ENCODE measurements at regions not wholly inside any gene's neighbourhood (a gene's known extent, or its start where the extent isn't known, plus 50 kb on each side); places are given as distances from the start of the nearest gene placed in this dataset.

DNA sequence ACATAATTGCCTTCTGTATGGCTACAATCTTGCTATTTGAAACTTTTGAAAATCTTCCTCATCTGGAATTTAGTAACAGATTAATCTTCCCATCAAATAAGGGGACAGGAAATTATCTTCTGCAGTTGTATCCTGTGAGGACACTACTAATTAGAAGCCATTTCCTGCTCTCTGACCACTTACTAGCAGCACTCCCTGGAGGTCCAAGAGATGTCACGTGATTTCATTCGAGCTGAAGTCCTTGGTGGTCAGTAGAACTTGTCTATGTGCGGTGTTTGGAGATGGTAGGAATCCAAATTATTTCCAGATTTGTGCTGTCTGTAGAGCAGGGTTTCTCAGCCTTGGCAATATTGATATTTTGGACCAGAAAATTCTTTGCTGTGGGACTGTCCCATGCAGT is 202.5 kb downstream of the TFAP2B start:
- ChIA-PET CTCF (no interaction called here), POLR2A (no interaction called here)
- Mint-ChIP-seq H3K4me3 (no peak overlapping the region), H3K9me3 (peaks cover 2% of the 10 kb centered on the region), H3K27me3 (no peaks in the 10 kb centered on the region), H3K4me1 (ENCODE audit: low read depth) (no peaks in the 10 kb centered on the region), H3K36me3 (ENCODE audit: low read depth) (no peaks in the 10 kb centered on the region), H3K27ac (no peak overlapping the region)
- Histone ChIP-seq H3K36me3 (ENCODE audit: insufficient read depth, low read length) (no peaks in the 10 kb centered on the region), H3K27ac (ENCODE audit: low read depth in 1 of 2, low read length in 2 of 2) (no peak overlapping the region), H3K4me3 (ENCODE audit: low read length) (no peak overlapping the region), H3K4me1 (ENCODE audit: insufficient read depth, low read length) (no peaks in the 10 kb centered on the region), H3K27me3 (ENCODE audit: control insufficient read depth in 1 of 2, insufficient read depth in 2 of 2, low read length in 2 of 2) (no peaks in the 10 kb centered on the region), H3K9me3 (ENCODE audit: control insufficient read depth in 1 of 2, insufficient read depth in 1 of 2, low read length in 2 of 2) (peaks cover 4 to 7% of the 10 kb centered on the region in 2 experiments)
- DNase-seq (no peak), ATAC-seq (ENCODE audit: poor library complexity) (no peak)
- TF ChIP-seq CTCF (IDR thresholded peaks at IDR 0.05): no peak
- intact Hi-C loops (cut with DNase I, micrococcal nuclease): no loop called here

GRCh38 chr6:51024126-51024525 is 205.5 kb downstream of the TFAP2B start:
- Histone ChIP-seq H3K9me3 (ENCODE audit: control insufficient read depth in 1 of 2, insufficient read depth in 1 of 2, low read length in 2 of 2) (peaks cover 0 to 7% of the 10 kb centered on the region in 2 experiments), H3K4me3 (ENCODE audit: low read length) (no peak overlapping the region), H3K4me1 (ENCODE audit: insufficient read depth, low read length) (no peaks in the 10 kb centered on the region), H3K27ac (ENCODE audit: low read depth in 1 of 2, low read length in 2 of 2) (no peak overlapping the region), H3K36me3 (ENCODE audit: insufficient read depth, low read length) (no peaks in the 10 kb centered on the region), H3K27me3 (ENCODE audit: control insufficient read depth in 1 of 2, insufficient read depth in 2 of 2, low read length in 2 of 2) (no peaks in the 10 kb centered on the region)
- Mint-ChIP-seq H3K9me3 (peaks cover 2% of the 10 kb centered on the region), H3K4me1 (ENCODE audit: low read depth) (no peaks in the 10 kb centered on the region), H3K4me3 (no peak overlapping the region), H3K27ac (no peak overlapping the region), H3K27me3 (no peaks in the 10 kb centered on the region), H3K36me3 (ENCODE audit: low read depth) (no peaks in the 10 kb centered on the region)
- no peak for TF ChIP-seq CTCF (IDR thresholded peaks at IDR 0.05)
- ATAC-seq (ENCODE audit: poor library complexity) (no peak), DNase-seq (no peak)
- POLR2A ChIA-PET: no interaction called here
- intact Hi-C loops (cut with DNase I, micrococcal nuclease): no loop called here
- CTCF ChIA-PET: no interaction called here

DNA sequence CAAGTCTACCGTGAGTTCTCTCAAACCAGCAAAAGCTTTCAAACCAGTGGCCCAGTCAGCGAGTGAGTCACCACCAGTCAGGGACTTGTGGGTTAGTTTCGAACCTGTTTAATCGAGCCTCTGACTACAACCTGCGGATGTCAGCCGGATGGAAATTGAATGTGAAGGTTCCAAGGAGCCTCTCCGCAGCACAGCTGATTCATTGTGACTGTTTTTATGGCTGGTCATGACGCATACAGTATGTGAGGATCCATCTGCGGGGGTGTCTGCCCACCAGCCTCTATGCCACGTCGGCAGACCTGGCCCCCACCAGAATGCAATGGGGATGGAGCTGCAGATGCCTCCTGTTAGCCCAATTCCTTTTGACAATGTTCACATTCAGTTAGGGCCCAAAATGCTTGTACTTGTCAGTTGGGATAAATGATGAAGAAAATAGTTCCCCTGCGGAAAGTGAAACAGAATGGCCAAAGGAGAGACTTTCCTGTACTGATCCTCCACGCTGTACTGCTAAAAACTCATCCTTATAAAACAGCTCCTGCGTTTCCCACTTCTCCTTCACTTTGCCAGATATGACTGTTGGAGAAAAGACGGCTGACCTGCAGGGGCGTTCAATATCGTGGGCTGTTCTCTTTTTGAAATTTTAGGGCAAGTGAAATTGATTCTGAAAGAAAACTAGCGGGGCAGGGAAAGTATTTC is 206.6 kb downstream of the TFAP2B start:
- Histone ChIP-seq H3K4me3 (ENCODE audit: low read length) (no peak overlapping the region), H3K9me3 (ENCODE audit: control insufficient read depth in 1 of 2, insufficient read depth in 1 of 2, low read length in 2 of 2) (peaks cover 0 to 4% of the 10 kb centered on the region in 2 experiments), H3K36me3 (ENCODE audit: insufficient read depth, low read length) (no peaks in the 10 kb centered on the region), H3K4me1 (ENCODE audit: insufficient read depth, low read length) (no peaks in the 10 kb centered on the region), H3K27me3 (ENCODE audit: control insufficient read depth in 1 of 2, insufficient read depth in 2 of 2, low read length in 2 of 2) (no peaks in the 10 kb centered on the region), H3K27ac (ENCODE audit: low read depth in 1 of 2, low read length in 2 of 2) (no peak overlapping the region)
- POLR2A ChIA-PET: no interaction called here
- ATAC-seq (ENCODE audit: poor library complexity): no peak
- H3K27me3 Mint-ChIP-seq: no peaks in the 10 kb centered on the region
- H3K36me3 Mint-ChIP-seq (ENCODE audit: low read depth): no peaks in the 10 kb centered on the region
- DNase-seq: no peak
- TF ChIP-seq CTCF (IDR thresholded peaks at IDR 0.05): no peak
- no peak overlapping the region for H3K4me3 Mint-ChIP-seq
- intact Hi-C loops (cut with DNase I, micrococcal nuclease): no loop called here
- peaks cover 4% of the 10 kb centered on the region for H3K9me3 Mint-ChIP-seq
- CTCF ChIA-PET: no interaction called here
- H3K4me1 Mint-ChIP-seq (ENCODE audit: low read depth): no peaks in the 10 kb centered on the region
- H3K27ac Mint-ChIP-seq: no peak overlapping the region

Measured in CD4-positive, alpha-beta T cell (primary cell).